ENCODE measurements at regions not wholly inside any gene's neighbourhood (a gene's known extent, or its start where the extent isn't known, plus 50 kb on each side); places are given as distances from the start of the nearest gene placed in this dataset.
A peak's percentile ranks its signal among the peaks of the same experiment; 100 is the strongest.

GRCh38 chr4:126604268-126604867 is 1028.4 kb upstream of the INTU start:
- H3K4me3 ChIP-seq: no peak overlapping the region
- H3K9me3 ChIP-seq: no peaks in the 10 kb centered on the region
- peak; percentile 58 to 64 for DNase-seq (ENCODE audit: low spot score in 2 of 2)
- H3K27me3 ChIP-seq (ENCODE audit: low read depth): no peaks in the 10 kb centered on the region
- H3K4me1 ChIP-seq: peaks cover 29% of the 10 kb centered on the region
- no peaks in the 10 kb centered on the region for H3K36me3 ChIP-seq (replicated peaks)
- in situ Hi-C loops (cut with MboI; ENCODE audit: low sequenced_read_pairs): no loop called here

GRCh38 chr4:126610933-126611332 is 1021.8 kb upstream of the INTU start:
- in situ Hi-C loops (cut with MboI; ENCODE audit: low sequenced_read_pairs): no loop called here
- no peaks in the 10 kb centered on the region for H3K9me3 ChIP-seq
- DNase-seq (ENCODE audit: low spot score in 2 of 2): no peak
- H3K27me3 ChIP-seq (ENCODE audit: low read depth): no peaks in the 10 kb centered on the region
- H3K36me3 ChIP-seq (replicated peaks): no peaks in the 10 kb centered on the region
- H3K4me1 ChIP-seq: peaks cover 15% of the 10 kb centered on the region
- H3K4me3 ChIP-seq: no peak overlapping the region

- Histone ChIP-seq H3K36me3 (replicated peaks) (no peaks in the 10 kb centered on the region), H3K9me3 (no peaks in the 10 kb centered on the region), H3K27me3 (ENCODE audit: low read depth) (no peaks in the 10 kb centered on the region), H3K4me3 (no peak overlapping the region), H3K4me1 (peaks cover 6% of the 10 kb centered on the region)
- in situ Hi-C loops (cut with MboI; ENCODE audit: low sequenced_read_pairs): no loop called here
- DNase-seq (ENCODE audit: low spot score in 2 of 2): peak in 1 of 2 experiments; percentile 34
Measured at GRCh38 chr4:126611900-126612299, 1020.9 kb upstream of the INTU start.

GRCh38 chr4:126614356-126614855 is 1018.4 kb upstream of the INTU start:
- H3K36me3 ChIP-seq (replicated peaks): no peaks in the 10 kb centered on the region
- no peaks in the 10 kb centered on the region for H3K27me3 ChIP-seq (ENCODE audit: low read depth)
- H3K4me1 ChIP-seq: 0 out of 2 replicates have a peak, but pooled peaks cover 4% of the 10 kb centered on the region
- H3K9me3 ChIP-seq: 0 out of 2 replicates have a peak, but pooled peaks cover 3% of the 10 kb centered on the region
- in situ Hi-C loops (cut with MboI; ENCODE audit: low sequenced_read_pairs): no loop called here
- no peak for DNase-seq (ENCODE audit: low spot score in 2 of 2)
- no peak overlapping the region for H3K4me3 ChIP-seq

- H3K36me3 ChIP-seq (replicated peaks): no peaks in the 10 kb centered on the region
- 0 out of 2 replicates have a peak, but pooled peaks cover 3% of the 10 kb centered on the region for H3K9me3 ChIP-seq
- H3K4me3 ChIP-seq: no peak overlapping the region
- no peaks in the 10 kb centered on the region for H3K27me3 ChIP-seq (ENCODE audit: low read depth)
- no peaks in the 10 kb centered on the region for H3K4me1 ChIP-seq
- DNase-seq (ENCODE audit: low spot score in 2 of 2): no peak
- in situ Hi-C loops (cut with MboI; ENCODE audit: low sequenced_read_pairs): no loop called here
Measured at GRCh38 chr4:126616795-126617194, 1016.0 kb upstream of the INTU start.

- Histone ChIP-seq H3K36me3 (replicated peaks) (no peaks in the 10 kb centered on the region), H3K9me3 (no peaks in the 10 kb centered on the region), H3K27me3 (ENCODE audit: low read depth) (no peaks in the 10 kb centered on the region), H3K4me1 (no peaks in the 10 kb centered on the region), H3K4me3 (no peak overlapping the region)
- DNase-seq (ENCODE audit: low spot score in 2 of 2): peak; percentile 40 to 52
- in situ Hi-C loops (cut with MboI; ENCODE audit: low sequenced_read_pairs): no loop called here
Measured at GRCh38 chr4:126627255-126627654, 1005.5 kb upstream of the INTU start.

- H3K4me3 ChIP-seq: no peak overlapping the region
- H3K4me1 ChIP-seq: no peaks in the 10 kb centered on the region
- no peak for DNase-seq (ENCODE audit: low spot score in 2 of 2)
- in situ Hi-C loops (cut with MboI; ENCODE audit: low sequenced_read_pairs): no loop called here
- H3K27me3 ChIP-seq (ENCODE audit: low read depth): no peaks in the 10 kb centered on the region
- no peaks in the 10 kb centered on the region for H3K36me3 ChIP-seq (replicated peaks)
- H3K9me3 ChIP-seq: no peaks in the 10 kb centered on the region
Measured at GRCh38 chr4:126628933-126629332, 1003.8 kb upstream of the INTU start.

GRCh38 chr4:126630230-126630629 is 1002.5 kb upstream of the INTU start:
- Histone ChIP-seq H3K4me3 (no peak overlapping the region), H3K4me1 (no peaks in the 10 kb centered on the region), H3K9me3 (no peaks in the 10 kb centered on the region), H3K27me3 (ENCODE audit: low read depth) (no peaks in the 10 kb centered on the region), H3K36me3 (replicated peaks) (no peaks in the 10 kb centered on the region)
- in situ Hi-C loops (cut with MboI; ENCODE audit: low sequenced_read_pairs): no loop called here
- no peak for DNase-seq (ENCODE audit: low spot score in 2 of 2)

- H3K27me3 ChIP-seq (ENCODE audit: low read depth): no peaks in the 10 kb centered on the region
- no peak overlapping the region for H3K4me3 ChIP-seq
- H3K4me1 ChIP-seq: no peaks in the 10 kb centered on the region
- no peak for DNase-seq (ENCODE audit: low spot score in 2 of 2)
- H3K9me3 ChIP-seq: no peaks in the 10 kb centered on the region
- in situ Hi-C loops (cut with MboI; ENCODE audit: low sequenced_read_pairs): no loop called here
- no peaks in the 10 kb centered on the region for H3K36me3 ChIP-seq (replicated peaks)
Measured at GRCh38 chr4:126633306-126633705, 999.5 kb upstream of the INTU start.

- no peaks in the 10 kb centered on the region for H3K36me3 ChIP-seq (replicated peaks)
- H3K27me3 ChIP-seq (ENCODE audit: low read depth): no peaks in the 10 kb centered on the region
- DNase-seq (ENCODE audit: low spot score in 2 of 2): no peak
- H3K9me3 ChIP-seq: no peaks in the 10 kb centered on the region
- H3K4me1 ChIP-seq: no peaks in the 10 kb centered on the region
- H3K4me3 ChIP-seq: no peak overlapping the region
- in situ Hi-C loops (cut with MboI; ENCODE audit: low sequenced_read_pairs): no loop called here
Measured at GRCh38 chr4:126637706-126638105, 995.1 kb upstream of the INTU start.

- DNase-seq (ENCODE audit: low spot score in 2 of 2): no peak
- Histone ChIP-seq H3K36me3 (replicated peaks) (no peaks in the 10 kb centered on the region), H3K4me3 (no peak overlapping the region), H3K9me3 (no peaks in the 10 kb centered on the region), H3K27me3 (ENCODE audit: low read depth) (no peaks in the 10 kb centered on the region), H3K4me1 (no peaks in the 10 kb centered on the region)
- in situ Hi-C loops (cut with MboI; ENCODE audit: low sequenced_read_pairs): no loop called here
Measured at GRCh38 chr4:126647320-126647719, 985.4 kb upstream of the INTU start.

GRCh38 chr4:126647756-126648397 is 984.9 kb upstream of the INTU start:
- H3K9me3 ChIP-seq: no peaks in the 10 kb centered on the region
- DNase-seq (ENCODE audit: low spot score in 2 of 2): no peak
- H3K4me3 ChIP-seq: no peak overlapping the region
- in situ Hi-C loops (cut with MboI; ENCODE audit: low sequenced_read_pairs): no loop called here
- no peaks in the 10 kb centered on the region for H3K4me1 ChIP-seq
- no peaks in the 10 kb centered on the region for H3K36me3 ChIP-seq (replicated peaks)
- no peaks in the 10 kb centered on the region for H3K27me3 ChIP-seq (ENCODE audit: low read depth)

- DNase-seq (ENCODE audit: low spot score in 2 of 2): peak; percentile 88 to 98
- Histone ChIP-seq H3K27me3 (ENCODE audit: low read depth) (no peaks in the 10 kb centered on the region), H3K36me3 (replicated peaks) (no peaks in the 10 kb centered on the region), H3K4me3 (no peak overlapping the region), H3K9me3 (no peaks in the 10 kb centered on the region), H3K4me1 (peaks cover 19% of the 10 kb centered on the region)
- in situ Hi-C loops (cut with MboI; ENCODE audit: low sequenced_read_pairs): no loop called here
Measured at GRCh38 chr4:126658411-126658810, 974.3 kb upstream of the INTU start.

GRCh38 chr4:126661194-126661593 is 971.6 kb upstream of the INTU start:
- Histone ChIP-seq H3K27me3 (ENCODE audit: low read depth) (no peaks in the 10 kb centered on the region), H3K9me3 (no peaks in the 10 kb centered on the region), H3K4me1 (peaks cover 19% of the 10 kb centered on the region), H3K36me3 (replicated peaks) (no peaks in the 10 kb centered on the region), H3K4me3 (no peak overlapping the region)
- in situ Hi-C loops (cut with MboI; ENCODE audit: low sequenced_read_pairs): no loop called here
- DNase-seq (ENCODE audit: low spot score in 2 of 2): no peak
